ENCODE measurements at regions not wholly inside any gene's neighbourhood (a gene's known extent, or its start where the extent isn't known, plus 50 kb on each side); places are given as distances from the start of the nearest gene placed in this dataset.

- no peak for TF ChIP-seq EZH2 (IDR thresholded peaks at IDR 0.05; ENCODE audit: low read length, missing control alignments)
- Histone ChIP-seq H3K36me3 (ENCODE audit: control insufficient read depth, insufficient read depth, low read length) (no peaks in the 10 kb centered on the region), H3K4me2 (ENCODE audit: extremely low read depth, insufficient read depth, low read length) (no peak overlapping the region), H3K27me3 (ENCODE audit: control insufficient read depth, insufficient read depth, low read length) (no peaks in the 10 kb centered on the region), H3K4me3 (replicated peaks in 1 of 4; ENCODE audit: control extremely low read depth in 1 of 4, insufficient read depth in 1 of 4, low read depth in 3 of 4, low read length in 4 of 4) (no peak overlapping the region), H3K9ac (ENCODE audit: insufficient read depth, low read length) (no peak overlapping the region), H3K4me1 (ENCODE audit: control insufficient read depth, extremely low read depth, insufficient read depth, low read length) (no peaks in the 10 kb centered on the region), H3K27ac (ENCODE audit: insufficient read depth, low read length) (no peak overlapping the region), H4K20me1 (ENCODE audit: control insufficient read depth, extremely low read depth, insufficient read depth, low read length) (no peaks in the 10 kb centered on the region), H3K9me3 (ENCODE audit: control insufficient read depth, insufficient read depth, low read depth, low read length) (no peaks in the 10 kb centered on the region), H2AFZ (ENCODE audit: low read length) (no peak overlapping the region), H3K79me2 (ENCODE audit: control insufficient read depth, insufficient read depth, low read length) (no peaks in the 10 kb centered on the region)
- DNase-seq (ENCODE audit: low read depth in 2 of 2) = no peak
Observed at GRCh38 chr11:70535191-70535971, 137.1 kb downstream of the CTTN start.

- no peak overlapping the region for H3K27ac ChIP-seq (ENCODE audit: insufficient read depth, low read length)
- no peak overlapping the region for H2AFZ ChIP-seq (ENCODE audit: low read length)
- H3K36me3 ChIP-seq (ENCODE audit: control insufficient read depth, insufficient read depth, low read length) = no peaks in the 10 kb centered on the region
- H3K4me1 ChIP-seq (ENCODE audit: control insufficient read depth, extremely low read depth, insufficient read depth, low read length) = no peaks in the 10 kb centered on the region
- H4K20me1 ChIP-seq (ENCODE audit: control insufficient read depth, extremely low read depth, insufficient read depth, low read length) = no peaks in the 10 kb centered on the region
- no peak overlapping the region for H3K4me3 ChIP-seq (replicated peaks in 1 of 4; ENCODE audit: control extremely low read depth in 1 of 4, insufficient read depth in 1 of 4, low read depth in 3 of 4, low read length in 4 of 4)
- no peak for TF ChIP-seq EZH2 (IDR thresholded peaks at IDR 0.05; ENCODE audit: low read length, missing control alignments)
- no peak for TF ChIP-seq CTCF (conservative IDR thresholded peaks at IDR 0.05 in 1 of 2, IDR thresholded peaks at IDR 0.05 in 1 of 2; ENCODE audit: low read depth in 1 of 2, low read length in 2 of 2)
- no peak overlapping the region for H3K4me2 ChIP-seq (ENCODE audit: extremely low read depth, insufficient read depth, low read length)
- DNase-seq (ENCODE audit: low read depth in 2 of 2) = no peak
- H3K9ac ChIP-seq (ENCODE audit: insufficient read depth, low read length) = no peak overlapping the region
- H3K79me2 ChIP-seq (ENCODE audit: control insufficient read depth, insufficient read depth, low read length) = no peaks in the 10 kb centered on the region
- no peaks in the 10 kb centered on the region for H3K27me3 ChIP-seq (ENCODE audit: control insufficient read depth, insufficient read depth, low read length)
- no peaks in the 10 kb centered on the region for H3K9me3 ChIP-seq (ENCODE audit: control insufficient read depth, insufficient read depth, low read depth, low read length)
Observed at GRCh38 chr11:70536051-70536877, 137.9 kb downstream of the CTTN start.

GRCh38 chr11:70537576-70538571 lies 139.5 kb downstream of the CTTN start:
- Histone ChIP-seq H3K36me3 (ENCODE audit: control insufficient read depth, insufficient read depth, low read length) (no peaks in the 10 kb centered on the region), H3K9ac (ENCODE audit: insufficient read depth, low read length) (no peak overlapping the region), H3K79me2 (ENCODE audit: control insufficient read depth, insufficient read depth, low read length) (no peaks in the 10 kb centered on the region), H3K27me3 (ENCODE audit: control insufficient read depth, insufficient read depth, low read length) (no peaks in the 10 kb centered on the region), H2AFZ (ENCODE audit: low read length) (no peak overlapping the region), H3K4me3 (replicated peaks in 1 of 4; ENCODE audit: control extremely low read depth in 1 of 4, insufficient read depth in 1 of 4, low read depth in 3 of 4, low read length in 4 of 4) (no peak overlapping the region), H3K27ac (ENCODE audit: insufficient read depth, low read length) (no peak overlapping the region), H3K4me2 (ENCODE audit: extremely low read depth, insufficient read depth, low read length) (no peak overlapping the region), H4K20me1 (ENCODE audit: control insufficient read depth, extremely low read depth, insufficient read depth, low read length) (no peaks in the 10 kb centered on the region), H3K4me1 (ENCODE audit: control insufficient read depth, extremely low read depth, insufficient read depth, low read length) (no peaks in the 10 kb centered on the region), H3K9me3 (ENCODE audit: control insufficient read depth, insufficient read depth, low read depth, low read length) (no peaks in the 10 kb centered on the region)
- TF ChIP-seq EZH2 (IDR thresholded peaks at IDR 0.05; ENCODE audit: low read length, missing control alignments) (no peak), CTCF (conservative IDR thresholded peaks at IDR 0.05 in 1 of 2, IDR thresholded peaks at IDR 0.05 in 1 of 2; ENCODE audit: low read depth in 1 of 2, low read length in 2 of 2) (no peak)
- DNase-seq (ENCODE audit: low read depth in 2 of 2) = no peak
